NCI-H1048 (cell line): ENCODE measurements at regions not wholly inside any gene's neighbourhood (a gene's known extent, or its start where the extent isn't known, plus 50 kb on each side); places are given as distances from the start of the nearest gene placed in this dataset.
"Not testable (repeated sequence)": the region's sequence is repeated elsewhere in the genome, so short reads cannot be mapped to it uniquely, and the experiment has no call there.

Source experiments
- DNase-seq: peaks from one replicate; lab custom pipeline; 2025; lab: John Stamatoyannopoulos, UW

GRCh38 chr4:115454228-115454627, 340.8 kb upstream of the NDST4 start:
- no peak for DNase-seq

- no peak for DNase-seq
Observed at GRCh38 chr4:115453416-115453815, 340.0 kb upstream of the NDST4 start.

GRCh38 chr4:115452229-115452628, 338.8 kb upstream of the NDST4 start:
- DNase-seq, result not testable (repeated sequence)

GRCh38 chr4:115437739-115438138, 324.3 kb upstream of the NDST4 start:
- DNase-seq, result no peak

- no peak for DNase-seq
Observed at GRCh38 chr4:115433491-115433890, 320.1 kb upstream of the NDST4 start.

GRCh38 chr4:115430024-115430423, 316.6 kb upstream of the NDST4 start:
- DNase-seq, result no peak

- no peak for DNase-seq
Observed at GRCh38 chr4:115428455-115428854, 315.0 kb upstream of the NDST4 start.

GRCh38 chr4:115424852-115425251, 311.4 kb upstream of the NDST4 start:
- no peak for DNase-seq

- DNase-seq, result no peak
Observed at GRCh38 chr4:115418635-115419396, 305.4 kb upstream of the NDST4 start.

GRCh38 chr4:115396034-115396433, 282.6 kb upstream of the NDST4 start:
- DNase-seq, result no peak

GRCh38 chr4:115376866-115377265, 263.4 kb upstream of the NDST4 start:
- no peak for DNase-seq

GRCh38 chr4:115374621-115375020, 261.2 kb upstream of the NDST4 start:
- no peak for DNase-seq

- DNase-seq, result no peak
Observed at GRCh38 chr4:115370490-115370889, 257.1 kb upstream of the NDST4 start.

- no peak for DNase-seq
Observed at GRCh38 chr4:115370012-115370411, 256.6 kb upstream of the NDST4 start.

GRCh38 chr4:115366390-115366789, 253.0 kb upstream of the NDST4 start:
- DNase-seq, result no peak

- DNase-seq, result no peak
Observed at GRCh38 chr4:115365185-115365584, 251.8 kb upstream of the NDST4 start.

GRCh38 chr4:115361781-115362180, 248.4 kb upstream of the NDST4 start:
- DNase-seq, result no peak

- DNase-seq, result no peak
Observed at GRCh38 chr4:115360431-115360830, 247.0 kb upstream of the NDST4 start.

- no peak for DNase-seq
Observed at GRCh38 chr4:115357776-115358175, 244.4 kb upstream of the NDST4 start.

GRCh38 chr4:115356176-115356575, 242.8 kb upstream of the NDST4 start:
- DNase-seq, result no peak

GRCh38 chr4:115355329-115355728, 241.9 kb upstream of the NDST4 start:
- DNase-seq, result no peak

- no peak for DNase-seq
Observed at GRCh38 chr4:115353370-115353769, 239.9 kb upstream of the NDST4 start.

GRCh38 chr4:115343171-115343570, 229.8 kb upstream of the NDST4 start:
- DNase-seq, result no peak

- no peak for DNase-seq
Observed at GRCh38 chr4:115334736-115335411, 221.5 kb upstream of the NDST4 start.
